ENCODE measurements at regions not wholly inside any gene's neighbourhood (a gene's known extent, or its start where the extent isn't known, plus 50 kb on each side); places are given as distances from the start of the nearest gene placed in this dataset.

GRCh38 chr2:2749206-2749598 lies 418.1 kb upstream of the MYT1L start:
- Histone ChIP-seq H3K9ac (ENCODE audit: insufficient read depth in 1 of 2, low read depth in 2 of 2, low read length in 2 of 2) (no peak overlapping the region), H3K9me1 (ENCODE audit: control insufficient read depth, insufficient read depth, low read length) (no peaks in the 10 kb centered on the region), H3K4me1 (replicated peaks in 1 of 2; ENCODE audit: control insufficient read depth in 2 of 2, insufficient read depth in 2 of 2, low read length in 2 of 2) (peaks cover 0 to 6% of the 10 kb centered on the region in 2 experiments; a peak in 1 of 5 replicates), H3K79me2 (ENCODE audit: control insufficient read depth, insufficient read depth, low read length) (no peaks in the 10 kb centered on the region), H3K4me2 (ENCODE audit: insufficient read depth, low read length) (no peak overlapping the region), H4K20me1 (replicated peaks; ENCODE audit: control insufficient read depth, insufficient read depth, low read length) (no peaks in the 10 kb centered on the region), H3K27me3 (ENCODE audit: control insufficient read depth in 2 of 2, insufficient read depth in 2 of 2, low read length in 2 of 2) (peaks cover 0 to 14% of the 10 kb centered on the region in 2 experiments; a peak in 2 of 5 replicates), H3K9me3 (replicated peaks; ENCODE audit: control insufficient read depth, insufficient read depth, low read depth, low read length) (no peaks in the 10 kb centered on the region), H3K36me3 (ENCODE audit: control insufficient read depth, insufficient read depth, low read length) (no peaks in the 10 kb centered on the region), H2AFZ (ENCODE audit: low read depth, low read length) (no peak overlapping the region), H3K27ac (ENCODE audit: extremely low read depth, low read depth, low read length) (no peak overlapping the region), H3K4me3 (no peak overlapping the region)
- 0% methylated on average over 8 of the region's 9 CpGs for WGBS (ENCODE audit: insufficient coverage, low coverage, missing lambda C conversion rate)
- no peak for TF ChIP-seq KDM1A (IDR thresholded peaks at IDR 0.05)
- no peak for TF ChIP-seq CREM (IDR thresholded peaks at IDR 0.05; ENCODE audit: low read depth)
- TF ChIP-seq PRMT5 (CRISPR knock-in tag; IDR thresholded peaks at IDR 0.05) = no peak
- TF ChIP-seq TCF3 (CRISPR knock-in tag; IDR thresholded peaks at IDR 0.05) = no peak
- no peak for TF ChIP-seq DLX4 (CRISPR knock-in tag; IDR thresholded peaks at IDR 0.05)
- no peak for TF ChIP-seq ZEB2 (IDR thresholded peaks at IDR 0.05)
- no peak for TF ChIP-seq CHD2 (IDR thresholded peaks at IDR 0.05; ENCODE audit: low read depth, low read length)
- ChIA-PET POLR2A (no interaction called here), CTCF (ENCODE audit: low intra/inter-chr PET ratio) (no interaction called here)
- no TSS peak for BruUV-seq (replicated peaks)
- no peak for FAIRE-seq
- in situ Hi-C loops (cut with MboI) = no loop called here
- intact Hi-C loops (cut with micrococcal nuclease) = no loop called here
- DNase-seq (ENCODE audit: extremely low read depth in 1 of 4, low spot score in 3 of 4) = no peak
- ATAC-seq = no peak

Data from K562 (cell line).